AG09309 (cell line): ENCODE measurements at regions not wholly inside any gene's neighbourhood (a gene's known extent, or its start where the extent isn't known, plus 50 kb on each side); places are given as distances from the start of the nearest gene placed in this dataset.

ENCODE experiments used
- DNase-seq: peaks from one replicate; pipeline ENCODE4 v3.0.0-alpha.2; 2010; ENCODE audit warnings: low read depth
- H3K4me3 ChIP-seq: 2 replicates; pipeline ENCODE4 v1.5.1; 2011; ENCODE audit warnings: mild to moderate bottlenecking, low read depth, low read length, moderate library complexity; ENCODE audit not compliant: control insufficient read depth
- CTCF ChIP-seq: IDR thresholded peaks from 2 replicates; pipeline ENCODE4 v1.5.1; 2011; ENCODE audit warnings: mild to moderate bottlenecking, low read depth, low read length, inconsistent platforms; ENCODE audit not compliant: insufficient read depth, control insufficient read depth; ENCODE audit errors: missing control alignments

- TF ChIP-seq CTCF = no peak
- H3K4me3 ChIP-seq = no peak overlapping the region
- no peak for DNase-seq
Observed at GRCh38 chr3:22928216-22929110, 274.7 kb upstream of the UBE2E2 start.

DNA sequence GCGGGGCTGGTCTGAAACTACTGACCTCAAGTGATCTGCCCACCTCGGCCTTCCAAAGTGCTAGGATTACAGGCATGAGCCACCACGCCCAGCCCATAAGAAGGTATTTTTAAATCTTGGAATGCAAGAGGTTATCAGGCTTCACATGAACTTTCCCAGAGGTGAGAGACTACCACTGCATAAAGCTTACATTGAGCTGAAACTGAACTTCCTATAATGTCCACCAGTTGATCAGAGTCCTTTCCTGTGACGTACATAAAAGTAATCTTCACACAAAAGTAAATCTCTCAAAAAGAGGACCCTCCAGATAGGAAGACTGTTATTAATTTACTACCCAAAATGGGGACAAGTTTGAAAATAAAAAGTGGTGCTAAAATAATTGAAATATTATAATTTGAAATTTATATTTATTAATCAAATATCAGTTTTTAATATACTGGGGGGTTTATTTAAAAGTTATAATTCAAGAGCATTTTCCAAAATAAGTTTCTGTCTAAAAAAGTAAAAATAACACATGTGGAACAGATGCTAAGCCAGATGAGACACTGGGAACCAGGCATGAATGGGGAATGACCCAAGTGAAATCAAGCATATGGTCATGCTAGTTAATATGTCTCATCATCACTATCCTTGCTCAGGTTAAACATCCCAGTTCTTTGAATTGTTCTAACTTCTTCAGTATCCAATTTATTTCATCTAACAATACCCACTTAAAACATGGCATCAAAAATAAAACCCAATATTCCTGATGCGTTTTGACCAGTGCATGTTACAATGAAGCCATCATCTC is 269.9 kb upstream of the UBE2E2 start:
- DNase-seq = no peak
- TF ChIP-seq CTCF = no peak
- no peak overlapping the region for H3K4me3 ChIP-seq

GRCh38 chr3:22933841-22934116 is 269.3 kb upstream of the UBE2E2 start:
- DNase-seq = no peak
- TF ChIP-seq CTCF = no peak
- no peak overlapping the region for H3K4me3 ChIP-seq

- TF ChIP-seq CTCF = no peak
Observed at GRCh38 chr3:22935040-22935439, 268.1 kb upstream of the UBE2E2 start.

DNA sequence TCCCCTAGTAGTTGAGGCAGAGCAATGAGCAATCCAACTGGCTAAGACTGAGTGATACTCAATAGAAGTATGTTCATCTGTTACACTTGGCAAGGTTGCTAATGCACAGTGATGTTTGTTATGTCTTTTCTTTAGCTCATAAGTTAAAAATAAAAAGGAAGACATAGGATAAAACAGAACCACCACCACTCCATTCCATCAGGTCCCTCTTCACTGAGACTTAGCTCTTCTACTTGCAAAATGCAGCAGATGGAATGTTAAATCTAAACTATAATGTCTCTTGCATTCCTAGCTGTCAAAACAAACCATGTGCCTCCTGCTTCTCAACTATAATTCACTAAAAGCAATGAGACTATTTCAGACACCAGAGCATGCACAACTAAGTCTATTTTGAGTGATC is 265.6 kb upstream of the UBE2E2 start:
- H3K4me3 ChIP-seq = no peak overlapping the region
- TF ChIP-seq CTCF = no peak
- no peak for DNase-seq

More at GRCh38 chr3:22935040-22935439, 268.1 kb upstream of the UBE2E2 start:
- no peak overlapping the region for H3K4me3 ChIP-seq
- no peak for DNase-seq

- no peak for TF ChIP-seq CTCF
- no peak overlapping the region for H3K4me3 ChIP-seq
- no peak for DNase-seq
Observed at GRCh38 chr3:22938739-22939138, 264.4 kb upstream of the UBE2E2 start.
